Lower lobe of right lung (tissue), 2 donors: ENCODE measurements at regions not wholly inside any gene's neighbourhood (a gene's known extent, or its start where the extent isn't known, plus 50 kb on each side); places are given as distances from the start of the nearest gene placed in this dataset.

Source experiments
- ATAC-seq, 2 donors: fragments of 200-7000 bp; cut with Tn5 transposase; one replicate each; pipeline ENCODE4 v1.9.1; 2020 to 2022; ENCODE audit warnings: mild to moderate bottlenecking in 2 of 2, moderate library complexity in 2 of 2
- DNase-seq: peaks from one replicate; pipeline ENCODE4 v3.0.0-alpha.2; 2020
- H3K27ac ChIP-seq: fragments of 200-600 bp; one replicate; pipeline ENCODE4 v1.8.0; 2022
- H3K27me3 ChIP-seq: fragments of 200-600 bp; one replicate; pipeline ENCODE4 v1.8.0; 2022; ENCODE audit warnings: low read depth
- H3K36me3 ChIP-seq: fragments of 200-600 bp; one replicate; pipeline ENCODE4 v1.8.0; 2022; ENCODE audit warnings: mild to moderate bottlenecking
- H3K4me1 ChIP-seq: fragments of 200-600 bp; one replicate; pipeline ENCODE4 v1.8.0; 2022
- H3K4me3 ChIP-seq: fragments of 200-600 bp; one replicate; pipeline ENCODE4 v1.8.0; 2022; ENCODE audit warnings: mild to moderate bottlenecking
- H3K9me3 ChIP-seq: fragments of 200-600 bp; one replicate; pipeline ENCODE4 v1.8.0; 2022
- CTCF ChIP-seq: fragments of 200-600 bp; IDR thresholded peaks from one replicate; pipeline ENCODE4 v1.8.0; 2022; ENCODE audit warnings: antibody characterized with exemption, mild to moderate bottlenecking
- intact Hi-C: fragments of 100-400 bp; cut with DNase I; formaldehyde crosslinking; loops from one replicate; pipeline ENCODE4 v1.11.0; 2022
- donor health status: DM: no; HTN: yes; CAD: no; lungs with severe emphysema.

- no peaks in the 10 kb centered on the region for H3K9me3 ChIP-seq
- H3K27me3 ChIP-seq = no peaks in the 10 kb centered on the region
- H3K4me3 ChIP-seq = peak overlapping the region; percentile 37
- DNase-seq (peak; percentile 59), ATAC-seq (peak; percentile 76 to 80)
- intact Hi-C loops = no loop called here
- TF ChIP-seq CTCF = no peak
- H3K4me1 ChIP-seq = peaks cover 25% of the 10 kb centered on the region
- peak overlapping the region; percentile 47 for H3K27ac ChIP-seq
- H3K36me3 ChIP-seq = no peaks in the 10 kb centered on the region
Measured at GRCh38 chr2:133674433-133675331, 106.4 kb upstream of the NCKAP5 start.

- no peak for DNase-seq
- H3K36me3 ChIP-seq = no peaks in the 10 kb centered on the region
- ATAC-seq = no peak
- H3K27me3 ChIP-seq = no peaks in the 10 kb centered on the region
- H3K4me1 ChIP-seq = peaks cover 25% of the 10 kb centered on the region
- no peak overlapping the region for H3K4me3 ChIP-seq
- H3K27ac ChIP-seq = no peak overlapping the region
- TF ChIP-seq CTCF = no peak
- H3K9me3 ChIP-seq = no peaks in the 10 kb centered on the region
- intact Hi-C loops = no loop called here
Measured at GRCh38 chr2:133676392-133677130, 108.3 kb upstream of the NCKAP5 start.

- no peaks in the 10 kb centered on the region for H3K27me3 ChIP-seq
- H3K4me3 ChIP-seq = no peak overlapping the region
- DNase-seq (no peak), ATAC-seq (no peak)
- no peaks in the 10 kb centered on the region for H3K36me3 ChIP-seq
- no peak for TF ChIP-seq CTCF
- peaks cover 4% of the 10 kb centered on the region for H3K4me1 ChIP-seq
- no peaks in the 10 kb centered on the region for H3K9me3 ChIP-seq
- no peak overlapping the region for H3K27ac ChIP-seq
- intact Hi-C loops = no loop called here
Measured at GRCh38 chr2:133680343-133681049, 112.2 kb upstream of the NCKAP5 start.

GRCh38 chr2:133682347-133682746 is 114.1 kb upstream of the NCKAP5 start:
- intact Hi-C loops = no loop called here
- Histone ChIP-seq H3K27ac (no peak overlapping the region), H3K4me3 (no peak overlapping the region), H3K36me3 (no peaks in the 10 kb centered on the region), H3K27me3 (no peaks in the 10 kb centered on the region), H3K9me3 (no peaks in the 10 kb centered on the region), H3K4me1 (no peaks in the 10 kb centered on the region)
- ATAC-seq (no peak), DNase-seq (no peak)
- TF ChIP-seq CTCF = no peak

- H3K4me3 ChIP-seq = no peak overlapping the region
- no peaks in the 10 kb centered on the region for H3K27me3 ChIP-seq
- no peaks in the 10 kb centered on the region for H3K9me3 ChIP-seq
- H3K27ac ChIP-seq = no peak overlapping the region
- no peak for TF ChIP-seq CTCF
- no peaks in the 10 kb centered on the region for H3K36me3 ChIP-seq
- DNase-seq (no peak), ATAC-seq (no peak)
- no peaks in the 10 kb centered on the region for H3K4me1 ChIP-seq
- intact Hi-C loops = no loop called here
Measured at GRCh38 chr2:133682906-133683305, 114.6 kb upstream of the NCKAP5 start.
